HEK293 (cell line): ENCODE measurements at regions not wholly inside any gene's neighbourhood (a gene's known extent, or its start where the extent isn't known, plus 50 kb on each side); places are given as distances from the start of the nearest gene placed in this dataset.

Experiments used
- CTCF ChIA-PET: fragments of 350-600 bp; formaldehyde crosslinking; extraction: SDS; loops from one replicate; lab custom pipeline; 2021; ENCODE audit warnings: antibody characterized with exemption; lab: Yijun Ruan, JAX
- POLR2A ChIA-PET: fragments of 300-600 bp; formaldehyde crosslinking; extraction: SDS; loops from one replicate; lab custom pipeline; 2020; ENCODE audit warnings: antibody characterized with exemption, inconsistent platforms; lab: Yijun Ruan, JAX
- H3K27ac ChIP-seq: fragments of 200-500 bp; sonication (Bioruptor generic); 2 replicates; pipeline ENCODE4 v1.5.1; 2014; ENCODE audit warnings: low read depth, low read length, control low read depth, inconsistent platforms; ENCODE audit errors: extremely low read depth
- H3K36me3 ChIP-seq, 2 experiments: fragments of 200-500 bp in 1 of 2; sonication (Bioruptor generic) in 1 of 2; 1 replicate in 1 of 2; 2 replicates in 1 of 2; pipeline ENCODE4 v1.5.1; 2014 to 2017; ENCODE audit warnings: inconsistent platforms in 2 of 2, low read length in 2 of 2; ENCODE audit not compliant: control insufficient read depth in 2 of 2, insufficient read depth in 1 of 2
- H3K4me1 ChIP-seq: fragments of 200-500 bp; sonication (Bioruptor generic); 2 replicates; pipeline ENCODE4 v1.5.1; 2014; ENCODE audit warnings: mild to moderate bottlenecking, low read length, inconsistent platforms; ENCODE audit not compliant: control insufficient read depth, insufficient read depth
- H3K4me3 ChIP-seq: 2 replicates; pipeline ENCODE4 v1.5.1; 2011; ENCODE audit warnings: low read depth, mild to moderate bottlenecking, control low read depth, low read length, moderate library complexity
- H3K9me3 ChIP-seq: fragments of 200-500 bp; sonication (Bioruptor generic); 2 replicates; pipeline ENCODE4 v1.5.1; 2014; ENCODE audit warnings: low read depth, low read length, inconsistent platforms; ENCODE audit not compliant: control insufficient read depth, insufficient read depth
- ATF2 ChIP-seq: fragments of 450-650 bp; formaldehyde crosslinking; IDR thresholded peaks from 2 replicates; pipeline ENCODE4 v1.5.1; 2016; ENCODE audit warnings: missing biosample characterization, missing genetic modification characterization, low read depth
- CTCF ChIP-seq: fragments of 450-650 bp; formaldehyde crosslinking; IDR thresholded peaks from 2 replicates; pipeline ENCODE4 v1.5.1; 2016; ENCODE audit warnings: missing biosample characterization, missing genetic modification characterization
- GLI2 ChIP-seq: fragments of 450-650 bp; formaldehyde crosslinking; IDR thresholded peaks from 2 replicates; pipeline ENCODE4; 2017; ENCODE audit warnings: missing biosample characterization, missing genetic modification characterization, low read depth, borderline replicate concordance
- HOXD13 ChIP-seq: sonication (generic); formaldehyde crosslinking; IDR thresholded peaks from 2 replicates; pipeline ENCODE4 v1.8.0; 2022; ENCODE audit warnings: missing genetic modification reagents, borderline replicate concordance
- KLF17 ChIP-seq: fragments of 450-650 bp; formaldehyde crosslinking; IDR thresholded peaks from 2 replicates; pipeline ENCODE4 v1.5.1; 2016; ENCODE audit warnings: missing biosample characterization, missing genetic modification characterization
- KLF8 ChIP-seq: fragments of 450-650 bp; formaldehyde crosslinking; IDR thresholded peaks from 2 replicates; pipeline ENCODE4 v1.5.1; 2016; ENCODE audit warnings: missing biosample characterization, missing genetic modification characterization
- OVOL3 ChIP-seq: fragments of 450-650 bp; formaldehyde crosslinking; IDR thresholded peaks from 2 replicates; pipeline ENCODE4 v1.5.1; 2016; ENCODE audit warnings: missing biosample characterization, missing genetic modification characterization
- ZBTB1 ChIP-seq: fragments of 450-650 bp; formaldehyde crosslinking; IDR thresholded peaks from 2 replicates; pipeline ENCODE4 v1.5.1; 2016; ENCODE audit warnings: missing biosample characterization, missing genetic modification characterization
- ZNF114 ChIP-seq: fragments of 450-650 bp; formaldehyde crosslinking; IDR thresholded peaks from 2 replicates; pipeline ENCODE4 v1.5.0; 2017; ENCODE audit warnings: missing biosample characterization, missing genetic modification characterization
- ZNF184 ChIP-seq: fragments of 450-650 bp; IDR thresholded peaks from 2 replicates; pipeline ENCODE4 v1.5.1; 2018; ENCODE audit warnings: missing biosample characterization, mild to moderate bottlenecking, missing genetic modification characterization
- ZNF23 ChIP-seq: fragments of 450-650 bp; formaldehyde crosslinking; IDR thresholded peaks from 2 replicates; pipeline ENCODE4 v1.5.1; 2016; ENCODE audit warnings: missing biosample characterization, missing genetic modification characterization, borderline replicate concordance
- ZNF37A ChIP-seq: fragments of 450-650 bp; IDR thresholded peaks from 2 replicates; pipeline ENCODE4 v1.5.1; 2018; ENCODE audit warnings: missing biosample characterization, missing genetic modification characterization
- ZNF404 ChIP-seq: fragments of 450-650 bp; formaldehyde crosslinking; IDR thresholded peaks from 2 replicates; pipeline ENCODE4 v1.5.1; 2017; ENCODE audit warnings: missing biosample characterization, missing genetic modification characterization
- ZNF513 ChIP-seq: fragments of 450-650 bp; IDR thresholded peaks from 2 replicates; pipeline ENCODE4 v1.5.1; 2018; ENCODE audit warnings: missing biosample characterization, missing genetic modification characterization
- ZNF596 ChIP-seq: fragments of 450-650 bp; IDR thresholded peaks from 2 replicates; pipeline ENCODE4 v1.5.0; 2018; ENCODE audit warnings: missing biosample characterization, mild to moderate bottlenecking, missing genetic modification characterization, moderate library complexity
- ZNF639 ChIP-seq: fragments of 450-650 bp; formaldehyde crosslinking; IDR thresholded peaks from 2 replicates; pipeline ENCODE4 v1.5.1; 2016; ENCODE audit warnings: missing biosample characterization, missing genetic modification characterization
- ZNF658 ChIP-seq: fragments of 450-650 bp; formaldehyde crosslinking; IDR thresholded peaks from 2 replicates; pipeline ENCODE4; 2016; ENCODE audit warnings: missing biosample characterization, missing genetic modification characterization
- ZNF707 ChIP-seq: fragments of 450-650 bp; formaldehyde crosslinking; IDR thresholded peaks from 2 replicates; pipeline ENCODE4 v1.5.1; 2016; ENCODE audit warnings: missing biosample characterization, missing genetic modification characterization
- ZNF792 ChIP-seq: fragments of 450-650 bp; formaldehyde crosslinking; IDR thresholded peaks from 2 replicates; pipeline ENCODE4 v1.5.1; 2016; ENCODE audit warnings: missing biosample characterization, missing genetic modification characterization
- ZSCAN30 ChIP-seq: fragments of 450-650 bp; IDR thresholded peaks from 2 replicates; pipeline ENCODE4 v1.5.1; 2018; ENCODE audit warnings: missing biosample characterization, mild to moderate bottlenecking, missing genetic modification characterization, moderate library complexity

GRCh38 chr2:191625446-191625845, 52.5 kb upstream of the NABP1 start:
- H3K9me3 ChIP-seq: no peaks in the 10 kb centered on the region
- TF ChIP-seq ZNF404 (no peak), ZNF658 (tag by site-specific recombination) (no peak), GLI2 (tag by site-specific recombination) (no peak), ZBTB1 (tag by site-specific recombination) (no peak), CTCF (tag by site-specific recombination) (no peak), ATF2 (no peak), KLF8 (tag by site-specific recombination) (no peak), ZNF114 (tag by site-specific recombination) (no peak), ZNF513 (tag by site-specific recombination) (no peak), OVOL3 (tag by site-specific recombination) (no peak)
- no peak overlapping the region for H3K4me3 ChIP-seq
- ChIA-PET CTCF (no interaction called here), POLR2A (interaction anchor here (0.9 to 2.6 kb wide), 2 partner anchors 13 to 52 kb away, joined by 5 to 16 read pairs; partner anchors contain the start of gene NABP1)
- no peaks in the 10 kb centered on the region for H3K36me3 ChIP-seq
- no peak overlapping the region for H3K27ac ChIP-seq
- H3K4me1 ChIP-seq: no peaks in the 10 kb centered on the region; the same call in 1 of the 2 replicates

- TF ChIP-seq ZNF596 (no peak), ZNF184 (tag by site-specific recombination) (no peak), ZNF37A (no peak), ZNF639 (no peak), ZSCAN30 (no peak), KLF17 (tag by site-specific recombination) (no peak), HOXD13 (CRISPR knock-in tag) (no peak), ZNF792 (tag by site-specific recombination) (no peak), ZNF707 (tag by site-specific recombination) (no peak), ZNF23 (no peak)
These were observed 51.3 kb upstream of the NABP1 start for GRCh38 chr2:191626497-191627151.

More at GRCh38 chr2:191626497-191627151, 51.3 kb upstream of the NABP1 start:
- Histone ChIP-seq H3K27ac (no peak overlapping the region), H3K4me3 (no peak overlapping the region), H3K36me3 (no peaks in the 10 kb centered on the region), H3K9me3 (no peaks in the 10 kb centered on the region), H3K4me1 (peaks cover 4% of the 10 kb centered on the region)
- ChIA-PET POLR2A (interaction anchor here (2.6 kb wide), 1 partner anchor 51 kb away, joined by 16 read pairs; the partner anchor contains the start of gene NABP1), CTCF (interaction anchor here (0.9 kb wide), 1 partner anchor 60 kb away, joined by 3 read pairs; no protein-coding TSS in a partner anchor)
